HG03469 (cell line): ENCODE measurements at regions not wholly inside any gene's neighbourhood (a gene's known extent, or its start where the extent isn't known, plus 50 kb on each side); places are given as distances from the start of the nearest gene placed in this dataset.

ENCODE experiments used
- ATAC-seq: cut with Tn5 transposase; IDR thresholded peaks from one replicate; pipeline ENCODE4 v1.9.1; 2021; ENCODE audit warnings: mild to moderate bottlenecking, moderate library complexity, moderate number of reproducible peaks; ENCODE audit not compliant: unreplicated experiment

DNA sequence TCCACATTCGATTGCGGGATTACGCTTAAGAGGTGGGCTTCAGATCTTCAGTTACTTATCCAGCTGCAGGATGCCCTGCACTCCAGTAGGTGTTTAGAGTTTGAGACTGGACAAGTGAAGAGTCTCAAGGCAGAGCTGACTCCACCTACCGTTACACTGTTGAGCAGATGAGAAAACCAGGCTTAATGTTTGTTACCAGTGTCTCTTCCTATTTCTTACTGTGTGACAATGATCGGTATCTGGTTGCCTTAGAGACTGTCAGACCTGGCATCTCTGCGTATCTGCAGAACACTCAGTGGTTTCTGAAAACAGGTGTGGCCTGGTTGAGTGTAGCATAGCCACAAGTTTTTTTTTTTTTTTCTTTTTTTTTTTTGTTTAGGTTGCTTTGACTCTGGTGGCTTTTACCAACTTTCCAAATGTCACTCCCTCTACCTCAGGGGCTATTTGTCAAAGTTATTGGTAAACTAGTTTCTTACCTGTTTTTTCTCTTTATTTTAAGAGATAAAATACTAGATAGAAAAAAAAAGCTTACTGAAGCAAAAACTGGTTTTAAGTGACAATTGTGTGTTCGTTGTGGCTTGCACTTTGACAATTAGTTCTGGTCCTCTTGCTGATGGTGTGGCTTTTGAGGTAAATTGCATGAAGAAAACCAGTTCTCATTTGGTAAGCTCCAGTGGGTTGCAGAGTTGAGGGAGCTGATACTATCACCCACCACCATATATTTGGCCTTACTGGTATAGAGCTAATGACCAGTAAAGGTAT lies 284.8 kb downstream of the ETS1 start:
- ATAC-seq = peak; percentile 80

DNA sequence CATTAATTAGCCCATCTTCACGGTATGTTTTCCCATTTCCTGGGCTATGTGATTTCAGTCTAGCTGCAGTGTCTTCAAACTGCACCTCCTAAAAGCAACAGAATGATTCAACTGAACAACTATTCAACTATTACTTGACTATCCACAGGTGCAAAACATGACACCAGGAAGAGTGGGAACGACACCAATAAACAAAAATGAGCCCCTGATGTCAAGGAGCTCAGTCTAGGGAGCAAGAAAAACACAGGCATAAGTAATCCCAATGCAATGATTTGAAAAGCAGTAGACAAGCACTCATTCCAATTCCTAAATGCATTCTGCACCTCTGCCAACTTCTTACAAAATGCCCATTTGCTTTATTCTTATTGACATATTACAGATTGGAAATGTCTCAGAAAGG lies 285.6 kb downstream of the ETS1 start:
- ATAC-seq = no peak

DNA sequence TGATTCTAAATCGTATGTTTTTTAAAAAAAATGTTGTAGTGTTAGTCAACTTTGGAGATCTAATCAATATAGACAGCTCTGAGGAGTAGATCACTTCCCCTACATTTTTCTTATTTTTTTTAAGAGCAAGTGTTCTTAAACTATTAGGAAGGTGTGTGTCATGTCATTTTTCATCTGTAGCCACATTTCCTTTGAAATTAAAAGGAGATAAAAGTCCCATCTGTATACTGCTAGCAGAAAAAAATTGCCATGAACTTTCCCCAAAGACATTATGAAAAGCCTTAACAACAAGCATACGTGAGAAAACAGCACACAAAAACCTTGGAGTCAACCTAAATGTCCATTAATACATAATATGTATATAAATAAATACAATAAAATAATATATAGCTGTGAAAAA lies 286.6 kb downstream of the ETS1 start:
- no peak for ATAC-seq

DNA sequence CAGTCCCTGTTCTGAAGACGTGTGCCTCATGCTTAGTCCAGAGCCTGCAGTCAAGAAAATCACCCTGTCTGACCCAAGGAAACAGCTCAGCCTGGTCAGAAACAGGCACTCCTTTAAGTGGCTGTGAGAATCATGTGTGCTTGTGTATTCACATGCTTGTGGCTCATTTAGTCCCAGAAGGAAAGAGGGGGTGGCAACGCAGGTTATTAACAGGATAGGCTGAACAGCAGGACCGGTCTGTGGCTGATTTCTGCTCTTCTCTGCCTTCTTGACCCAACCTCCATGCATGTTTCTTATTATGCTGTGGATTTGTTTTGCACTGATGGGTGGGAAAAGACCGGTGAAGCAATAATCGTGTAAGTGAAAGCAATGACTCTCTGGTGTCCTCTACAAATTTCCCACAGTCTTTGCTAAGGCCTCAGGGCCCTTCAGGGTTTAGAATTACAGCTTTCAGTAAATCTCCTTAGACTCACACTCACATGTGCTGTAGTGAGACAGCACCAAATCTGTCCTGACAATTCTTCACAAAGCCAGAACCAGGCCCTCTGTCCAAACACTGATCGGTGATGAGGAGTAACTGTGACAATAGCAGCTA lies 288.1 kb downstream of the ETS1 start:
- no peak for ATAC-seq

DNA sequence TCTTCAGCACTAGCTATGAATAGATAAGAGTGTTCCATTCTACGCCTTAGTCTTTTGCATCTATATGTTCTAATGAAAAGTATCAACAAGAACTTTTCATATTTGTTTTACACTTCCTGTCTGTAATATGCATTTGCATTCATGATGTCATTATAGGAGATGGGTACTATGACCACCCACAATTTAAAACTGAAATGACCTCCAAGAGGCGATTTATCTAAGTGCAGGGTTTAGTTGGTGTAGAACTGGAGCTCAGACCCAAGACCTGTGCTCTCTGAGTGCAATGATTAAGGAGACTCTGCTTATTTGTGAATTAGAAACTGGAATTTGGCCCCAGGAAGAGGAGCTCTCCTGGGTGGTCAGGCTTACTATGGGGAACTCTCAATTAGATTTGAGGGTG lies 289.1 kb downstream of the ETS1 start:
- ATAC-seq = no peak

DNA sequence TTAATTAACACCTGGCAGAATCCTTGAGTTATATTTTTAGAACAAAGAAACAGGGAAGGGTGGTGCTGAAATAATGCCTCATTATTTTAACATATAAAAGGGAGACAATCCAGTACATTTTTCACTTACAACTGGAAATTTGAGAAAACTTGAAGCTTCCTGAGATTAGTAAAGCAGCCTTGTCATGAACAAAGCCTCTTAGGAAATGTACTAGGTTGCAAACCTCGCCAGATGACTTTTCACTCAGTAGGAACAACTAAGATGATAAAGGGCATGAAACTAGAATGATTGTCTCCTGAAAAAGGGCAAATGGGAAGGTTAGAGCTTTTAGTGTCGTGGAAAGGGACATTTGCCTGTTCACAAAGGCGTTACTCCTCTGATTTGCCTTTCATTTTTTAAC lies 289.6 kb downstream of the ETS1 start:
- no peak for ATAC-seq

DNA sequence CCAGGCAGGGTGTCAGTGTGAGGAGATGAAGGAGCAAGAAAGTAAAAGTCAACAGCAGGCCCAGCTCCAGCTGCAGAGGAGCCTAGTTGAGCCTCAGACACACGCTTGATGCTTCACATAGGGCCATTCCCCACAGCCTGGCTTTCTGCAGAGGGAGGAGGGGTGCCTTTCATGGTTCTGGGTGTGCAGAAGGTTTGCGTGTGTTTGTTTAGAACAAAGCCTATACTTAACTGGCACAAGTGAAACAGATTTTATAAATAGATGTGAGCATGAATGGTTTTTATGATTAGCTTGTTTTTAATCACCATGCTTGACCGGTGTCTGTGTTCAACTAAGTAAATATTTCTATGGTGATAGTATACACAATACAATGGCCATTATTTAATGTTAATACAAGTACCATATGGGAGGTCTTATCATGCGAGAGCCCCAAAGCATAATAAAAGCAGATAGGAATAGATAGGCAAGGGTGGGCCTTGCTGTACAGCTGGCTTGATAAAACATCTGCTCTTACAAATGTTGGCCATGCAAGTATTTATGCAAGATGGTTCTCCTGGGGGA lies 290.2 kb downstream of the ETS1 start:
- no peak for ATAC-seq

DNA sequence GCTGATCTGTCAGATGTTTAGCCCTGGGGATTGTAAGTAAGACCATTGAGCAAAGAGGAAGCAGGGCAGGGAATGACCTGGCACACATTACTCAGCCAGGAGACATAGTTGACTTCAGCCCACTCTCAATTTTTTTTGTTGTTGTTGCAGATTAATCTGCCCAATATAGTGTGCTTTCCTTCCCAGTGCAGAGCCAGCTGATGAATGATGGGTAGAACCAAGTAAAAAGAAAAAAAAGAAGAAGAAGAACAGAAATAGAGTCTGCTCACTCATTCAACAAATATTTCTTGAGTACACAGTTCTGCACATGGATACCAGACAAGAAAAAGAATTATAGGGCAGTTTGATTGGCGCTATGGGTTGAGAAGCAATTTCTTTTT lies 292.7 kb downstream of the ETS1 start:
- ATAC-seq = no peak

DNA sequence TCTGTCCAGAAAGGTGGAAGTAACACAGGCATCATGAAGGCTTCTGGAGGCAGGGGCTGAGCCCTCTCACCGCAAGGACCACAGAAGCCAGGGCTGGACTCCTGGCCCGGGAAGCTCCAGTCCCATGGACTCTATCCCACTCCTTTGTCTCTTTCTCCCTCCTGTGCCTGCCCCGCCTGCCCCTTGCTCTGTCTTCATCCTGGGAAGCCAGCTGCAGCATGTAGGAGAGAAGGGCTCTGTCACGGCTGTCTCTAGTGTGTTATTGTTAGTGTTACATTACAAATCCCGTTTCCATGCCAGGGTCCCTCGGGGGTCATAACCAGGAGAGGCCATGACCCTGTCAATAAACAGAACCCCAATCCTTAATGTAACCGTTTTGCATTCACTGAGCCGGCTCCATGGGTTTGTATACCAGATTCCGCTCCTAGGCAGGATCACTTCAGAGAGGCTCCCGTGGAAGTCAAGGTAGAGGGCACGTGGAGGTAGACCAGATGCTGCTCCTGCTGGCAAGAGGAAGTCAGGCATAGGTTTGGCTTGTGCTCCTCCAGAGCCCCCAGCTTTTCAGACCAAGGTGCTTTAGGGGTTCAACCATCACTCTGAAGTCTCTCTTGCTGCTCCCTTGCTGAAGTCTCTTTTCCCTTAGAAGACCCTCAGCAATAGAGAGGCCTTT lies 293.2 kb downstream of the ETS1 start:
- ATAC-seq = no peak

DNA sequence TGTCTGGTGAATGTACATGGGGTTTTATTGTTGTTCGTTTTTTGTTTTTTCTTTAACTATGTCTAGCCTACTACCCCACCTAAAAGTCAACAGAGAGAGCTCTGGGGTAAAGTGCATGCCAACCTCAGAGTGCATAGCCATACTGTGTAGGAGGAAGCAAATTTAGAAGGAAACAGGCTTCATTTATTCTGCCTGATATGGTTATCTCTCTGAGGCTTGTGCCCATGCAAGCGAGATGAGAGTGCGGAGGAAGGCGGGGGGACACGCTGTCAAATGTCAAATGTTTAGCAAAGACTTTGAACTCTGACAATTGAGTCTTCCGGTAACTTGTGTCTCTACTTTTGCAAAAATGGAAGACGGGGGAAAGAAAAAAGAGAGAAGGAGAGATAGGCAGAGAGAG lies 295.5 kb downstream of the ETS1 start:
- no peak for ATAC-seq

DNA sequence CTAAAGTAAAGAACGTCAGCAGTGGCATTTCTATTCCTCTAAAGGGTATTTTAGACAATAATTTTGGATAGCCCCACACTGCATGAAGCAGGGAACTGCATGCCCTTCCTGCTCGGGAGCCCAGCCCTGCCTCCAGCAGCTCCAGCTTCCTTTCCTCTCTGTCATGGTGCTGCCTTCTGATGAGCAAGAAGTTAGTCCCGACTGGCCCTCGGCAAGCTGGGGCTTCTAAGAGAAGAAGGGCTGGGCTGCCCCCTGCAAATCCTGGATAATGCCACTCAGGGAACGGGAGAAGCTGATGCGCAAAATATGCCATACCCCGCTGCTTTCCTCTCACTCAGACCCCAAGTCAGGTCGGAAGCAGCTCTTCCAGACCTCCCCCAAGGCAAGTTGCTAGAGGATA lies 296.4 kb downstream of the ETS1 start:
- ATAC-seq = no peak

DNA sequence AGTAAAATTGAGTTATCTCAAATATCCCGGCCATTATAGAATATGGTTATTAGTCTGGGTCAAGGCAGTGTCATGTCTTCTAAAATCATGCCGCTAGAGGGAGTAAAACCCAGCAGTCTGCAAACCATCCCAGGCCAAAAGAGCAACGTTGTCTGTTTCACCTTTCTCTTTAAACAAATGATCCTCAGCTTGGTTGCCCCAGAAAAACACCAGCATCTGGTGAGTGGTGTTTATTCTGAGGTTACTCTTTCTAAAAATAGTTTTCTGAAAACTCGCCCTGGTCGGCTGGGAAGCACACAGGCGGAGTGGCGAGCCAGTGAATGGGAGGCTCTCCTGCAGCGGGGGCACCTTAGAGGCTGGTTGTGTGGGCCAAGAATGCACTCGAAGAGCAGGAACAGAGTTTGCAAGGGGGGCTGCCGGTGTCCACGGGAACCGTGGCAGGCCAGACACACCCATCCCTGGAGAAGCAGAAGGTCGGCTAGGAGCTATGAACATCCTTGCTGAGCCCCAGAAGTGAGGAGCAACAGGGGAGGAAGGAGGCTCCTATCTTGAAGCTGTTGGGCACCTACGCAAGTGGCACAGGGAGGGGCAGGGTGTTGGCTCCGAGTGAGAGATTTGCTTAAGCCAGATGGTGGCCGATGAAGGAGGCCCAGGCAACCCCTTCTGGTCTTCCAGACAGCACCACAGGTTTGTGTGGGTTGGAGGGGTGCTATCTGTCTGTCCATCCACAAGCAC lies 297.1 kb downstream of the ETS1 start:
- ATAC-seq = peak; percentile 55

DNA sequence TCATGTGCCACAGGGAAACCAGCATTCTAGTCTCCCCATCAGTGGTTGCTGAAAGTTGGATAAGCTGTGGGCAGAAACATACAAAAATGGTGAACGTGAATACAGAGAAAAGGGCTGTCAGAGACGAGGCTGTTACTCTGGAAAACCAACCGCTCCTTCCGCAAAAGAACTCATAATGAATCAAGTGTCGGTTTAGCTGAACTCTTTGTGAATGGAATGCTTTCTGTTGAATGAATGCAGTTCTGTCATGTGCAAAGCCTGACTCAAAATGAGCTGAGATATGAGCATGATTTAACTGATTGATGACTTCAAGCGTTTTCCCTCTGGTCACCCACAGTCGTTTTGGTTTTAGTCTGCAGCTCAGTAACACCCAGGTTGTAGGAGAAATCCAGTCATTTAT lies 298.3 kb downstream of the ETS1 start:
- peak; percentile 38 for ATAC-seq

DNA sequence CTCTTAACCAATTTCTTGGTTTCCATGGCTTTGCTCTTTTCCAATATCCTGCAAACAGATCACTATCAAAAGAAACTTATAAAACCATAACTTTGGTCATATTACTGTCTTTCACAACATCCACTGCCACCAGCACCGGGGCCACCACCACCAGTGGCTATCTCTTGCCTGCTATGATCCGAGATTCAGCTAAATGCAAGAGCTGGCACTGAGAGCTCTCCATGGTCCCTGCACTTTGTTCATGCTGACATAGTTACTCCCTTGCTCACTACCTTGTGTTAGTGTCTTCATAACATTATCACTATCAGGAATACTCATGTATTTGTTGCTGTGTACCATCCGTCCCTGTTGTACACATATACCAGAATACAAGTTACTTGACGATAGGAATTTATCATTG lies 299.0 kb downstream of the ETS1 start:
- ATAC-seq = no peak

DNA sequence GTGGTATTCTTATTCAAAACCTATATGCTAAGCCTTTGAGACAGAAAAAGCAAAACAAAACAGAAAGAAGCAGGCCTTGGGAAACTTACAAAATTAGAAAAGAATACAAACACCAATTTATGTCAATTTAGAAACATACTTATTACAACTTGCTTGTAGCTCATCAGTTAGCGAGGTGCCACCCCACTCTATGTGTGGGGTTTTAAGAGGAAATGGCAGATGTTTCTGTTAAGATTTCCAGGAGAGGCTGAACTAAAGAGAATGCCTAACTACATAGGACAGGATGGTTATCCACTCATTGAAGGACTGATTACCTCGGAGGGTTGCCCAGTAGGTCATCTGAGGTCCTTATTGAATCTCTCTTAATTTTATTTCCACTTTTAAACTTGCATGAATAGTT lies 302.0 kb downstream of the ETS1 start:
- ATAC-seq = no peak

DNA sequence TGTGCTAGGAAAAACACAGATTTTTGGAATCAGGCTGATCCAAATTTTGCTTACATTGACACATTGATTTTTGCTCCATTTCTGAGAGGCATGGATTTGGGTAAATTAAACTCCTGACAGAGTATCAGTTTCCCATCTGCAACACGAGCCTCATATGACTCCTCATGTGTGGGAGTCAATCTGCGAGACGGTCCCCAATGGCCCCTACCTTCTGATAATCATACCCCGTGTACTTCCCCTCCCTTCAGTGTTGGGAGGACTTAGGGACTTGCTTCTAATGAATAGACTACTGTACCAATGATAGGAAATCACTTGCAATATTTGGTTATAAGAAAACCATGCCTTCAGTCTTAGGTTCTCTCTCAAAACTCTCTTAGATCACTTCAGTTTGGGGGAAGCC lies 302.7 kb downstream of the ETS1 start:
- ATAC-seq = no peak

DNA sequence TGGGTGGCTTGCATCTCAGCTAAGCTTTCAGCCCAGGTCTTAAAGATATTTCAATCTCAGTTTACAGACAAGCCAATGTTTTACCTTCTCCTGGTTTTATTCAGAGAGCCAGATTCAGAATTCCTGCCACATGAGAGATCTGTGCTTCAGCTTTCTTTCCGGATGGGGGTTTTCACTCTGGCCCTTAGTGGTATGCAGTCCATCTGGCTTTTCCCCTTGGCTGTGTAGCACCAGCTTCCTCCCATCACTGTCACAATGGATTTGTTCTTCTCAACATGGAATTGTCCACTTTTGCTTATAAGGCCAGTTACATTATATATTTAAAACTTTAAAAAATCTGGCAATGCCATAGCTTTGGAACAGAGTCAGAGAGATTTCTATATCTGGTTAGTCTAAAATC lies 303.9 kb downstream of the ETS1 start:
- no peak for ATAC-seq

DNA sequence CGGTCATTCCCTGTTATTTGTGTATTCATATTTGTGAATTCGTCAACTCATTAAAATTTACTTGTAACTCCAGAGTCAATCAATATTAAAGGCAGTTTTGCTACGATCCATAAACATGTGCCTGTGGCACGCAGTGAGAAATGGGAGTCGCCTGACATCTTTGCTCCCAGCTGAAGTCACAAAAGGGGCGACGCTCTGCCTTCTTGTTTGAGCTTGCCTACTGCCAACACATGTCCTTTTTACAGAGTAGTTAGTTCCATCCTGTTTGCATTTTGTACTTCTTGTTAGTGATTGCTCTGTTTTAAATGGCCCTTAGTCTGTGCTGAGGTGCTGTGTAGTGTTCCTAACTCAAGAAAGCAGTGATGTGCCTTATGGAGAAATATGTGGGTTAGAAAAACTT lies 305.3 kb downstream of the ETS1 start:
- no peak for ATAC-seq

DNA sequence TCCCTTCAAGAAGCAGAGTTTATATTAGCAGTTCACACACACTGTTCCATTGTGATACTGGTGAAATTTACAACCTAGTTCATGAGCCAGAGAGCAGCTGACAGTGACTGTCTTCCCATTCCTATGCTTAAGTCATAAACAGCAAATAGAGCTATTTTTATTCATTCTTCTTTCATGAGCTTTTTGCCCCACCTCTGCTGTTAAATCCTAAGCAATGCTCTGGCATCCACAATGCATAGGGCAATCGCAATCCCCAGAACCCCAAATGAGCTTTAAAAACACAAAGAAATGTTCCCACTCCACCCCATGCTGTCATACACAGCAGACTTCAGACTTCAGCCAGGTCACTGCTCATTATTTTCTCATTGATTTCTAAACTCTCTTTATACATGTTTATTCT lies 307.5 kb downstream of the ETS1 start:
- no peak for ATAC-seq

DNA sequence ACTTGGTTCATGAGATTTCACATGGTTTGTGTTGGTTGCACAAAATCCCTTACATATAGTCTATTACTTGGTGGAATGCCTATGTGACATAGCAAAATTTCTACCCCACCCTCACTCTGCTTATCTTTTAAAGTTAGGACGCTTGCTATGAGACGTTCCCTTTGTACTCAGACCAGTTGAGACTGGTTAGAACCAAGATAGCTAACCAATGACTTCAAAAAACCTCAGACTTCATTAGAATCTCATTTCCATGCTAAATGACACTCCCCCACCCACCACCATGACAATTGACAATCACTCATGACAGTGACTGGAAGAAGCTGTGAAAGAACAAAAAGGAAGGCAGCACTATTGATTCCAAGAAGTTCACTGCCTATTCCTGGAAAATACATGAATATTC lies 313.6 kb downstream of the ETS1 start:
- no peak for ATAC-seq

DNA sequence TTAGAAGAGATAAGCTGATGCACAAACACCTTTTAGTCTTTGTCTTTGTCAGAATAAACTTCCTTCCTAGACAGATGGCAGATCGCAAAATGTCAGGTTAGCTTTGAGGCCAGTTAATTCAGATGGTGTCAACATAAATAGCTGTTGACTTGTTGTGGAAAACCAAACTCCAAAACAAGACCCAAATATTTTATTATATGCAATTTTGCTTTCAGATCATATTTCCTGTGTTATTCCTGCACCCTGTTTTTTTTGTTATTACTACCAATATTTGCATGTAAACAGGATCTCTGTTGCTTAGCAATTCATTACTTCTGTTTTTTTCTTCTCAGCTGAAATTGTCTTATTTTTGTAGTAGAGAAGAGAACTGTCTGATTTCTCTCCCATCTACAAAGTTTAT lies 316.0 kb downstream of the ETS1 start:
- ATAC-seq = no peak
